ENCODE measurements at regions not wholly inside any gene's neighbourhood (a gene's known extent, or its start where the extent isn't known, plus 50 kb on each side); places are given as distances from the start of the nearest gene placed in this dataset.

DNA sequence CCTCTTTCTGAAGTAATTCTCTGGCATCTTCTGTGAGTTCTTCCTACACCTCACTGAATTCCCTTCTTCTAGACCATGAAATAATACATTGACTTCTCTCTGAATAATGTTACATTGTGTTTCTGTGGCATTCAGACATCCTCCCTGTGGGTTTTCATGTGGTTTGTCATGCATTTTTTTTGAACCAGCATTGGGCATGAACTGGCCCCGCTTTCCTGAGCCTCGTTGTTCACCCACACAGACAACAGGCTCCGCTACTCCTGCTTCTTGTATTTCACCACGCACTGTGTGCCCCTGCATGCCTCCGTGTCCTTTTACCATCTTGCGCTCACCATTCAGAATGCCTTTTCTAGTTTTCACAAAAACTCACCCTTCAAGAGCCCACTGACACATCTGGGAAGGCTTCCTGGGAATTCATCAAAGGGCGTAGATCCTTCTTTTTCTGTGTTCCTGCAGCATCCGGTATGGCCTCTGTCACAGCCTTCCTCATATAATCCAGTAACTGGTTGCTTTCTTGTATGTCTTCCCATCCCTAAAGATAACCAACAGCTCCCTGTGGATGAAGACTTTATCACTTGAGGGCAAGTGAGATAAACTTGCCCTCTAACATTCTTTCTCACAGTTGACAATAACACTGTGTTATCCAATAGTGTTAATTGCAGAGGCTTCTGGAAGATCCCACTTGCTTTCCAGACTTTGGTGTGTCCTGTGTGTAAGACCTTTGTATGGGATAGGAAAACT, 51.5 kb upstream of the ADAMTSL1 start:
- no peak overlapping the region for H3K27ac ChIP-seq
- no peaks in the 10 kb centered on the region for H3K4me1 ChIP-seq
- no peaks in the 10 kb centered on the region for H3K9me3 ChIP-seq
- no peaks in the 10 kb centered on the region for H3K27me3 ChIP-seq
- ATAC-seq, result no peak
- no peaks in the 10 kb centered on the region for H3K36me3 ChIP-seq
- intact Hi-C loops (cut with DNase I), result no loop called here
- no peak overlapping the region for H3K4me3 ChIP-seq
- TF ChIP-seq, protein P1, sequence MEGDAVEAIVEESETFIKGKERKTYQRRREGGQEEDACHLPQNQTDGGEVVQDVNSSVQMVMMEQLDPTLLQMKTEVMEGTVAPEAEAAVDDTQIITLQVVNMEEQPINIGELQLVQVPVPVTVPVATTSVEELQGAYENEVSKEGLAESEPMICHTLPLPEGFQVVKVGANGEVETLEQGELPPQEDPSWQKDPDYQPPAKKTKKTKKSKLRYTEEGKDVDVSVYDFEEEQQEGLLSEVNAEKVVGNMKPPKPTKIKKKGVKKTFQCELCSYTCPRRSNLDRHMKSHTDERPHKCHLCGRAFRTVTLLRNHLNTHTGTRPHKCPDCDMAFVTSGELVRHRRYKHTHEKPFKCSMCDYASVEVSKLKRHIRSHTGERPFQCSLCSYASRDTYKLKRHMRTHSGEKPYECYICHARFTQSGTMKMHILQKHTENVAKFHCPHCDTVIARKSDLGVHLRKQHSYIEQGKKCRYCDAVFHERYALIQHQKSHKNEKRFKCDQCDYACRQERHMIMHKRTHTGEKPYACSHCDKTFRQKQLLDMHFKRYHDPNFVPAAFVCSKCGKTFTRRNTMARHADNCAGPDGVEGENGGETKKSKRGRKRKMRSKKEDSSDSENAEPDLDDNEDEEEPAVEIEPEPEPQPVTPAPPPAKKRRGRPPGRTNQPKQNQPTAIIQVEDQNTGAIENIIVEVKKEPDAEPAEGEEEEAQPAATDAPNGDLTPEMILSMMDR (IDR thresholded peaks at IDR 0.05), result no peak
- no peak for DNase-seq

DNA sequence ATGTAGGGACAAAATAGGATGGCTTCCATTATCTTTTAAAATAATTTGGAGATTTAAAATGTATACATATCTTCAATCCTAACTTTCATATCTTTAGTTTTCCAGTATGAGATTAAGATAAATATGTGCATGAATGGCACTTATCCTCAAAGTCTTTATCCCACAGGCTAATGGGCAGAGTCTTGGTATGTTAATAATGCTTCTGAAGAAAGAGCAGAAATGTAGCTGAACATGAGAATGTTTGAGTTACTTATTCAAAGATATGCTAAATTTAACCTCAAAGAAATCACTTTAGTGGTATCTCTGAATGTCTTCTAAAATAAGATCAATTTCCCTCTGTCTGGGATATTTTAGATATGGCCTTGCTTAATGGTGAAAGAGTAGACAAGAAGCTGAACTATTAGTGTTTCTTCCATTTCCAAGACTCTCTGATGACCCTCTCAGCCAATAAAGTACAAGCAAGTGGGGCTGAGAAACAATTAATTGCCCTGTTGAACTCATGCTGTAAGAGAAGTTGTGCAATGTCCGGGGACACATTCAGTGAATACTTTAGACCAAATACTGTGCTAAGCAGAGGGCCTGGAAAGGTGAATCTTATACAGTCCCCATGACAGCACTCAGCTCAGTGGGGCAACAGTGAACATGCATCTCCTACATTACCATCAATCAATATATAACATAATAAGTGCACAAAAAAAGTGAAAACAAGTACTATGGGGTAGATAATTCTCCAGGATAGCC, 50.0 kb upstream of the ADAMTSL1 start:
- ATAC-seq, result peak; percentile 71

More for the DNA sequence above, 50.0 kb upstream of the ADAMTSL1 start:
- H3K4me1 ChIP-seq, result no peaks in the 10 kb centered on the region
- H3K36me3 ChIP-seq, result no peaks in the 10 kb centered on the region
- no peak overlapping the region for H3K27ac ChIP-seq
- TF ChIP-seq, protein P1 (IDR thresholded peaks at IDR 0.05), result no peak
- no peak for DNase-seq
- H3K9me3 ChIP-seq, result no peaks in the 10 kb centered on the region
- intact Hi-C loops (cut with DNase I), result no loop called here
- H3K4me3 ChIP-seq, result no peak overlapping the region
- no peaks in the 10 kb centered on the region for H3K27me3 ChIP-seq

All from left lung (tissue), 4 donors.